ENCODE measurements at regions not wholly inside any gene's neighbourhood (a gene's known extent, or its start where the extent isn't known, plus 50 kb on each side); places are given as distances from the start of the nearest gene placed in this dataset.

DNA sequence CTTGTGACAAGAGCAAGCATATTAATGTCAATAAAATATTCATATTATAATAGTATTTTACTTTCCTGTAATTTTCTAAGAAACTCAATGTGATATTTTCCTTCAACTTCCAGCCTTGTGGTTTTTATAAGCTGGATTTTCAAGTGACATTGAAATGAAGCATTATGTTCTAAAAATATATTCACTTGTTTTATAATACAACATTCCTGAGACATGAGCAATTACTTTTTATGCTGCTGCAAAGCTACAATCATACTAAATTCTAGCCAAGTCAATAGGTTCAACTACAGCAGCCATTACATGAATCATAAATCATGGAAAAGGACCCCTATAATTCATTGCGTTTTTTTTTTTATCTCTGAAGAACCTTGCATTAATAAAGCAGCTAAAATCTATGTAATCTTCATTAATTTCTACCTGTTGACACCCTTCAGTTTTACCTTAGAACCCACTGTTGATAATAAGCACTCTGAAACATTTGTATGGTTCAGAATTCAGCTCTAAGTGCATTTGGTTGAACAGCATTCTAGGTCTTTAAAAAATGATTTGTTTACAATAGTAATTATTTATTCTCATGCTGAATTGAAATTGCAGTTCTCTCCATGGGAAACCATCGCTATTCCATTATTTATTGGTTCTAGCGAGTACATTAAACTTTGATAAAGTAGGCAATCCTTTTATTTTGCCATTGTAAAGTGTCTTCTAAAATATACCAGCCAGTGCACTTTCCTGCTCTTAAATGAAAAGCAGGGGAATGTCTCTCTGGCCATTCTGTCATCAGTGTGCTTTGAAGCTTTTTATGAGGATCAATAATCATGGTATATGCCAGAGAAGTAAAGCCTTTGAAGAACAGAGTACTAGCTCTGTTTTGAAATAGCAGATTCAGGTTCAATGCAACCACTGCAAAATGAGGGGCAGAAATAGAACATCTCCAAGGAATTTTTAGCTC, 132.6 kb downstream of the GNAT3 start:
- TF ChIP-seq POLR2A (IDR thresholded peaks at IDR 0.05): no peak
- TF ChIP-seq CTCF (IDR thresholded peaks at IDR 0.05): no peak
- TF ChIP-seq EP300 (IDR thresholded peaks at IDR 0.05): no peak
